ENCODE measurements at regions not wholly inside any gene's neighbourhood (a gene's known extent, or its start where the extent isn't known, plus 50 kb on each side); places are given as distances from the start of the nearest gene placed in this dataset.

DNA sequence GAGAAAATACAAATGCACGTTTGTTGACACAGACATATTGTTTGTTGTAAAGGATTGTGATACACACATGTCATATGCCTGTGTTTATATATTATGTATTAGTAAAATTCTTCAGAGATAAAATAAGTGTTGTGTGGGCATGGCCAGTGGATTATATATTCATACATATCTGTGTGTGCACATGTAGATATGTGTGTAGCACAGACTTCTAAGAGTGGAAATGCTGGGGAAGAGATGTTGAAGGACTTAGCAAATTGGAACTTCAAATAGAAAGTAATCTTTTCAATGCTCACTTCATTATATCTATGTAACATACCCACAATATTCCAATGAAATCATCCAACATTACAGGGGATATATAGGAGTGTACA lies 413.2 kb downstream of the LMO7 start:
- TF ChIP-seq POLR2A (IDR thresholded peaks at IDR 0.05) (no peak), EP300 (IDR thresholded peaks at IDR 0.05) (no peak)
- TF ChIP-seq, protein P1, sequence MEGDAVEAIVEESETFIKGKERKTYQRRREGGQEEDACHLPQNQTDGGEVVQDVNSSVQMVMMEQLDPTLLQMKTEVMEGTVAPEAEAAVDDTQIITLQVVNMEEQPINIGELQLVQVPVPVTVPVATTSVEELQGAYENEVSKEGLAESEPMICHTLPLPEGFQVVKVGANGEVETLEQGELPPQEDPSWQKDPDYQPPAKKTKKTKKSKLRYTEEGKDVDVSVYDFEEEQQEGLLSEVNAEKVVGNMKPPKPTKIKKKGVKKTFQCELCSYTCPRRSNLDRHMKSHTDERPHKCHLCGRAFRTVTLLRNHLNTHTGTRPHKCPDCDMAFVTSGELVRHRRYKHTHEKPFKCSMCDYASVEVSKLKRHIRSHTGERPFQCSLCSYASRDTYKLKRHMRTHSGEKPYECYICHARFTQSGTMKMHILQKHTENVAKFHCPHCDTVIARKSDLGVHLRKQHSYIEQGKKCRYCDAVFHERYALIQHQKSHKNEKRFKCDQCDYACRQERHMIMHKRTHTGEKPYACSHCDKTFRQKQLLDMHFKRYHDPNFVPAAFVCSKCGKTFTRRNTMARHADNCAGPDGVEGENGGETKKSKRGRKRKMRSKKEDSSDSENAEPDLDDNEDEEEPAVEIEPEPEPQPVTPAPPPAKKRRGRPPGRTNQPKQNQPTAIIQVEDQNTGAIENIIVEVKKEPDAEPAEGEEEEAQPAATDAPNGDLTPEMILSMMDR (IDR thresholded peaks at IDR 0.05): no peak

Data from upper lobe of left lung (tissue), 4 donors.